ENCODE measurements at regions not wholly inside any gene's neighbourhood (a gene's known extent, or its start where the extent isn't known, plus 50 kb on each side); places are given as distances from the start of the nearest gene placed in this dataset.

GRCh38 chr4:120158841-120159463 is 92.3 kb upstream of the MAD2L1 start:
- no peaks in the 10 kb centered on the region for H3K27me3 Mint-ChIP-seq (ENCODE audit: insufficient read depth, unreplicated experiment)
- intact Hi-C loops (cut with micrococcal nuclease), result loop anchor here (5.0 to 10.0 kb wide), 2 partner anchors 953 to 1036 kb away; no protein-coding TSS in a partner anchor
- H3K36me3 Mint-ChIP-seq (ENCODE audit: insufficient read depth, unreplicated experiment), result no peaks in the 10 kb centered on the region
- H3K4me1 Mint-ChIP-seq (ENCODE audit: insufficient read depth, unreplicated experiment), result no peaks in the 10 kb centered on the region
- TF ChIP-seq CTCF (IDR thresholded peaks at IDR 0.05; ENCODE audit: unreplicated experiment), result no peak
- no peak overlapping the region for H3K4me3 Mint-ChIP-seq (ENCODE audit: unreplicated experiment)
- no peak for DNase-seq (ENCODE audit: unreplicated experiment)
- no TSS peak for BruUV-seq (replicated peaks)
- ChIA-PET CTCF (interaction anchor here (0.8 kb wide), 1 partner anchor 689 kb away, joined by 3 read pairs; no protein-coding TSS in a partner anchor), POLR2A (no interaction called here)
- H3K9me3 Mint-ChIP-seq (ENCODE audit: unreplicated experiment), result no peaks in the 10 kb centered on the region
- H3K27ac Mint-ChIP-seq (ENCODE audit: low read depth, unreplicated experiment), result no peak overlapping the region

GRCh38 chr4:120158046-120158445 is 91.4 kb upstream of the MAD2L1 start:
- ChIA-PET CTCF (interaction anchor here (0.5 to 2.0 kb wide), 3 partner anchors 29 to 553 kb away, joined by 3 to 5 read pairs (median 3); no protein-coding TSS in a partner anchor), POLR2A (interaction anchor here (1.2 kb wide), 1 partner anchor 313 kb away, joined by 3 read pairs; no protein-coding TSS in a partner anchor)
- intact Hi-C loops (cut with micrococcal nuclease), result loop anchor here (5.0 to 10.0 kb wide), 2 partner anchors 954 to 1037 kb away; no protein-coding TSS in a partner anchor
- Mint-ChIP-seq H3K9me3 (ENCODE audit: unreplicated experiment) (no peaks in the 10 kb centered on the region), H3K4me3 (ENCODE audit: unreplicated experiment) (no peak overlapping the region), H3K27me3 (ENCODE audit: insufficient read depth, unreplicated experiment) (no peaks in the 10 kb centered on the region), H3K27ac (ENCODE audit: low read depth, unreplicated experiment) (no peak overlapping the region), H3K4me1 (ENCODE audit: insufficient read depth, unreplicated experiment) (no peaks in the 10 kb centered on the region), H3K36me3 (ENCODE audit: insufficient read depth, unreplicated experiment) (no peaks in the 10 kb centered on the region)
- no peak for TF ChIP-seq CTCF (IDR thresholded peaks at IDR 0.05; ENCODE audit: unreplicated experiment)
- BruUV-seq (replicated peaks), result no TSS peak
- DNase-seq (ENCODE audit: unreplicated experiment), result peak; percentile 2

- Mint-ChIP-seq H3K27me3 (ENCODE audit: insufficient read depth, unreplicated experiment) (no peaks in the 10 kb centered on the region), H3K4me3 (ENCODE audit: unreplicated experiment) (no peak overlapping the region), H3K27ac (ENCODE audit: low read depth, unreplicated experiment) (no peak overlapping the region), H3K9me3 (ENCODE audit: unreplicated experiment) (no peaks in the 10 kb centered on the region), H3K36me3 (ENCODE audit: insufficient read depth, unreplicated experiment) (no peaks in the 10 kb centered on the region), H3K4me1 (ENCODE audit: insufficient read depth, unreplicated experiment) (no peaks in the 10 kb centered on the region)
- peak; percentile 60 for TF ChIP-seq CTCF (IDR thresholded peaks at IDR 0.05; ENCODE audit: unreplicated experiment)
- ChIA-PET CTCF (interaction anchor here (0.7 to 3.8 kb wide), 14 partner anchors 31 to 956 kb away, joined by 3 to 13 read pairs (median 4); no protein-coding TSS in a partner anchor), POLR2A (interaction anchor here (0.8 kb wide), 1 partner anchor 1156 kb away, joined by 4 read pairs; no protein-coding TSS in a partner anchor)
- intact Hi-C loops (cut with micrococcal nuclease), result loop anchor here (1.0 to 10.0 kb wide), 8 partner anchors 85 to 1265 kb away; no protein-coding TSS in a partner anchor
- no TSS peak for BruUV-seq (replicated peaks)
- peak; percentile 75 for DNase-seq (ENCODE audit: unreplicated experiment)
These were observed 89.6 kb upstream of the MAD2L1 start for GRCh38 chr4:120156120-120156718.

GRCh38 chr4:120155287-120155686 is 88.6 kb upstream of the MAD2L1 start:
- CTCF ChIA-PET, result interaction anchor here (0.5 to 3.8 kb wide), 28 partner anchors 11 to 1416 kb away, joined by 3 to 13 read pairs (median 3); no protein-coding TSS in a partner anchor
- intact Hi-C loops (cut with micrococcal nuclease), result loop anchor here (1.0 to 10.0 kb wide), 3 partner anchors 895 to 1040 kb away; no protein-coding TSS in a partner anchor
- Mint-ChIP-seq H3K27ac (ENCODE audit: low read depth, unreplicated experiment) (no peak overlapping the region), H3K4me1 (ENCODE audit: insufficient read depth, unreplicated experiment) (no peaks in the 10 kb centered on the region), H3K4me3 (ENCODE audit: unreplicated experiment) (no peak overlapping the region), H3K27me3 (ENCODE audit: insufficient read depth, unreplicated experiment) (no peaks in the 10 kb centered on the region), H3K36me3 (ENCODE audit: insufficient read depth, unreplicated experiment) (no peaks in the 10 kb centered on the region), H3K9me3 (ENCODE audit: unreplicated experiment) (no peaks in the 10 kb centered on the region)
- peak; percentile 38 for DNase-seq (ENCODE audit: unreplicated experiment)
- TF ChIP-seq CTCF (IDR thresholded peaks at IDR 0.05; ENCODE audit: unreplicated experiment), result no peak
- POLR2A ChIA-PET, result interaction anchor here (0.6 to 0.8 kb wide), 3 partner anchors 148 to 1100 kb away, joined by 3 to 5 read pairs (median 3); no protein-coding TSS in a partner anchor
- no TSS peak for BruUV-seq (replicated peaks)

Data from MCF 10A (cell line).